ENCODE measurements at regions not wholly inside any gene's neighbourhood (a gene's known extent, or its start where the extent isn't known, plus 50 kb on each side); places are given as distances from the start of the nearest gene placed in this dataset.
"Not testable (repeated sequence)": the region's sequence is repeated elsewhere in the genome, so short reads cannot be mapped to it uniquely, and the experiment has no call there.

DNA sequence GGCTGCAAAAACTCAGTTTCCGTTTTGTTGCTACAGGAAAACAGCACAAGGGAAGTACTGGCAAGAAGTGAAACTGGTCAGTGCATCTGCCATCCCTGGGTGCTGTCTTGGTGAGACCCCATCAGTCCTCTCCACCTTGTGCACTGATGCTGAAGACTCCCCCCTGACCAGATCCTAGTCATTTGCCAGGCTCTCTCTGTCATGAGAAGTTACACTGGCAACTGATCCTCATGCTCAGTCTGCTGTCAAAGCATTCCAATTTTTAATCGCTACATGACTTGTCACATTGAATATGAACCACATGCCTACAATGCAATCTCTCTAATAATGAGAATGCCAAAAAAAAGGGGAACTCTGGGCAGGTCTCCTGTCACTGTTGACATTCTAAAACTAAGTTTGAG lies 296.5 kb downstream of the ZIC1 start:
- H3K4me3 ChIP-seq (ENCODE audit: low read length): no peak overlapping the region

GRCh38 chr3:147710753-147711152 lies 301.6 kb downstream of the ZIC1 start:
- not testable (repeated sequence) for H3K4me2 ChIP-seq (ENCODE audit: low read length); H2AFZ ChIP-seq (ENCODE audit: low read depth, low read length); H4K20me1 ChIP-seq (ENCODE audit: insufficient read depth)

More for the DNA sequence above, 296.5 kb downstream of the ZIC1 start:
- no peak overlapping the region for H3K4me2 ChIP-seq (ENCODE audit: low read length)
- no peak overlapping the region for H2AFZ ChIP-seq (ENCODE audit: low read depth, low read length)
- TF ChIP-seq RAD21 (conservative IDR thresholded peaks at IDR 0.05) (no peak), TAF1 (IDR thresholded peaks at IDR 0.05; ENCODE audit: low read depth) (no peak), EZH2 (IDR thresholded peaks at IDR 0.05; ENCODE audit: borderline replicate concordance, insufficient read depth, low read length, poor library complexity, severe bottlenecking) (no peak), POLR2AphosphoS5 (IDR thresholded peaks at IDR 0.05) (no peak), REST (IDR thresholded peaks at IDR 0.05; ENCODE audit: borderline replicate concordance) (no peak), SMC3 (conservative IDR thresholded peaks at IDR 0.05; ENCODE audit: poor library complexity) (no peak), EP300 (conservative IDR thresholded peaks at IDR 0.05; ENCODE audit: poor library complexity, severe bottlenecking) (no peak), MXI1 (conservative IDR thresholded peaks at IDR 0.05; ENCODE audit: poor library complexity, severe bottlenecking) (no peak)
- TF ChIP-seq, protein P1, sequence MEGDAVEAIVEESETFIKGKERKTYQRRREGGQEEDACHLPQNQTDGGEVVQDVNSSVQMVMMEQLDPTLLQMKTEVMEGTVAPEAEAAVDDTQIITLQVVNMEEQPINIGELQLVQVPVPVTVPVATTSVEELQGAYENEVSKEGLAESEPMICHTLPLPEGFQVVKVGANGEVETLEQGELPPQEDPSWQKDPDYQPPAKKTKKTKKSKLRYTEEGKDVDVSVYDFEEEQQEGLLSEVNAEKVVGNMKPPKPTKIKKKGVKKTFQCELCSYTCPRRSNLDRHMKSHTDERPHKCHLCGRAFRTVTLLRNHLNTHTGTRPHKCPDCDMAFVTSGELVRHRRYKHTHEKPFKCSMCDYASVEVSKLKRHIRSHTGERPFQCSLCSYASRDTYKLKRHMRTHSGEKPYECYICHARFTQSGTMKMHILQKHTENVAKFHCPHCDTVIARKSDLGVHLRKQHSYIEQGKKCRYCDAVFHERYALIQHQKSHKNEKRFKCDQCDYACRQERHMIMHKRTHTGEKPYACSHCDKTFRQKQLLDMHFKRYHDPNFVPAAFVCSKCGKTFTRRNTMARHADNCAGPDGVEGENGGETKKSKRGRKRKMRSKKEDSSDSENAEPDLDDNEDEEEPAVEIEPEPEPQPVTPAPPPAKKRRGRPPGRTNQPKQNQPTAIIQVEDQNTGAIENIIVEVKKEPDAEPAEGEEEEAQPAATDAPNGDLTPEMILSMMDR (IDR thresholded peaks at IDR 0.05; ENCODE audit: poor library complexity, severe bottlenecking): no peak
- H3K9ac ChIP-seq (ENCODE audit: low read length): no peak overlapping the region
- H3K36me3 ChIP-seq (ENCODE audit: insufficient read depth, low read length): no peaks in the 10 kb centered on the region
- H3K9me2 ChIP-seq (ENCODE audit: insufficient read depth, low read length): no peaks in the 10 kb centered on the region
- no peak overlapping the region for H3K27ac ChIP-seq (ENCODE audit: low read length)
- H4K20me1 ChIP-seq (ENCODE audit: insufficient read depth): no peaks in the 10 kb centered on the region
- no peaks in the 10 kb centered on the region for H3K9me3 ChIP-seq (ENCODE audit: low read length)
- H3F3A ChIP-seq (ENCODE audit: insufficient read depth, low read length, poor library complexity, severe bottlenecking): no peaks in the 10 kb centered on the region
- H3K27me3 ChIP-seq (ENCODE audit: insufficient read depth, low read depth, low read length): no peaks in the 10 kb centered on the region
- H3K79me2 ChIP-seq (replicated peaks; ENCODE audit: insufficient read depth, low read length): no peaks in the 10 kb centered on the region

DNA sequence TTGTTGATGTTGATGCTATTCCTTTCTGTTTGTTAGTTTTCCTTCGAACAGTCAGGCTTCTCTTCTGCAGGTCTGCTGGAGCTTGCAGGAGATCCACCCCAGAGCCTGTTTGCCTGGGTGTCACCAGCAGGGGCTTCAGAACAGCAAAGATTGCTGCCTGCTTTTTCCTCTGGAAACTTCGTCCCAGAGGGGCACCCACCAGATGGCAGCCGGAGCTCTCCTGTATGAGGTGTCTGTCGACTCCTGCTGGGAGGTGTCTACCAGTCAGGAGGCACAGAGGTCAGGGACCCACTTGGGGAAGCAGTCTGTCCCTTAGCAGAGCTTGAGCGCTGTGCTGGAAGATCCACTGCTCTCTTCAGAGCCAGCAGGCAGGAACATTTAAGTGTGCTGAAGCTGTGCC lies 303.2 kb downstream of the ZIC1 start:
- Histone ChIP-seq H3K27me3 (ENCODE audit: insufficient read depth, low read depth, low read length) (no peaks in the 10 kb centered on the region), H3K27ac (ENCODE audit: low read length) (no peak overlapping the region), H3K79me2 (replicated peaks; ENCODE audit: insufficient read depth, low read length) (no peaks in the 10 kb centered on the region), H3K4me3 (ENCODE audit: low read length) (no peak overlapping the region), H4K20me1 (ENCODE audit: insufficient read depth) (no peaks in the 10 kb centered on the region), H3F3A (ENCODE audit: insufficient read depth, low read length, poor library complexity, severe bottlenecking) (no peaks in the 10 kb centered on the region), H3K9me3 (ENCODE audit: low read length) (no peaks in the 10 kb centered on the region), H3K9me2 (ENCODE audit: insufficient read depth, low read length) (no peaks in the 10 kb centered on the region), H3K9ac (ENCODE audit: low read length) (no peak overlapping the region), H3K4me2 (ENCODE audit: low read length) (no peak overlapping the region), H3K36me3 (ENCODE audit: insufficient read depth, low read length) (no peaks in the 10 kb centered on the region), H2AFZ (ENCODE audit: low read depth, low read length) (no peak overlapping the region)
- TF ChIP-seq SMC3 (conservative IDR thresholded peaks at IDR 0.05; ENCODE audit: poor library complexity) (no peak), MXI1 (conservative IDR thresholded peaks at IDR 0.05; ENCODE audit: poor library complexity, severe bottlenecking) (no peak), EZH2 (IDR thresholded peaks at IDR 0.05; ENCODE audit: borderline replicate concordance, insufficient read depth, low read length, poor library complexity, severe bottlenecking) (no peak), REST (IDR thresholded peaks at IDR 0.05; ENCODE audit: borderline replicate concordance) (no peak), EP300 (conservative IDR thresholded peaks at IDR 0.05; ENCODE audit: poor library complexity, severe bottlenecking) (no peak), RAD21 (conservative IDR thresholded peaks at IDR 0.05) (no peak), TAF1 (IDR thresholded peaks at IDR 0.05; ENCODE audit: low read depth) (no peak), POLR2AphosphoS5 (IDR thresholded peaks at IDR 0.05) (no peak)
- TF ChIP-seq, protein P1 (IDR thresholded peaks at IDR 0.05; ENCODE audit: poor library complexity, severe bottlenecking): no peak

More at GRCh38 chr3:147710753-147711152, 301.6 kb downstream of the ZIC1 start:
- not testable (repeated sequence) for H3K4me3 ChIP-seq (ENCODE audit: low read length); H3K9ac ChIP-seq (ENCODE audit: low read length); H3K27me3 ChIP-seq (ENCODE audit: insufficient read depth, low read depth, low read length); H3K9me3 ChIP-seq (ENCODE audit: low read length); H3K27ac ChIP-seq (ENCODE audit: low read length); H3K36me3 ChIP-seq (ENCODE audit: insufficient read depth, low read length); H3K9me2 ChIP-seq (ENCODE audit: insufficient read depth, low read length); H3K79me2 ChIP-seq (replicated peaks; ENCODE audit: insufficient read depth, low read length); H3F3A ChIP-seq (ENCODE audit: insufficient read depth, low read length, poor library complexity, severe bottlenecking)
